ENCODE measurements at regions not wholly inside any gene's neighbourhood (a gene's known extent, or its start where the extent isn't known, plus 50 kb on each side); places are given as distances from the start of the nearest gene placed in this dataset.
"Not testable (repeated sequence)": the region's sequence is repeated elsewhere in the genome, so short reads cannot be mapped to it uniquely, and the experiment has no call there.

GRCh38 chrX:122238801-122239200 is 945.3 kb upstream of the GRIA3 start:
- no peak for DNase-seq

GRCh38 chrX:122241959-122242358 is 942.1 kb upstream of the GRIA3 start:
- DNase-seq: no peak

- no peak for DNase-seq
Observed at GRCh38 chrX:122244080-122244479, 940.0 kb upstream of the GRIA3 start.

- DNase-seq: no peak
Observed at GRCh38 chrX:122245175-122245574, 938.9 kb upstream of the GRIA3 start.

- DNase-seq: no peak
Observed at GRCh38 chrX:122245943-122246342, 938.1 kb upstream of the GRIA3 start.

GRCh38 chrX:122246937-122247336 is 937.1 kb upstream of the GRIA3 start:
- no peak for DNase-seq

- DNase-seq: no peak
Observed at GRCh38 chrX:122248681-122249080, 935.4 kb upstream of the GRIA3 start.

- DNase-seq: no peak
Observed at GRCh38 chrX:122252454-122252853, 931.6 kb upstream of the GRIA3 start.

- no peak for DNase-seq
Observed at GRCh38 chrX:122268353-122268752, 915.7 kb upstream of the GRIA3 start.

- DNase-seq: no peak
Observed at GRCh38 chrX:122269243-122269781, 914.8 kb upstream of the GRIA3 start.

- no peak for DNase-seq
Observed at GRCh38 chrX:122270809-122271494, 913.1 kb upstream of the GRIA3 start.

GRCh38 chrX:122272011-122272410 is 912.1 kb upstream of the GRIA3 start:
- no peak for DNase-seq

GRCh38 chrX:122279746-122280145 is 904.3 kb upstream of the GRIA3 start:
- no peak for DNase-seq

GRCh38 chrX:122299822-122300221 is 884.3 kb upstream of the GRIA3 start:
- DNase-seq: not testable (repeated sequence)

- DNase-seq: no peak
Observed at GRCh38 chrX:122301491-122301890, 882.6 kb upstream of the GRIA3 start.

- DNase-seq: no peak
Observed at GRCh38 chrX:122303761-122304160, 880.3 kb upstream of the GRIA3 start.

- no peak for DNase-seq
Observed at GRCh38 chrX:122344816-122345215, 839.3 kb upstream of the GRIA3 start.

GRCh38 chrX:122363112-122363795 is 820.8 kb upstream of the GRIA3 start:
- no peak for DNase-seq

- not testable (repeated sequence) for DNase-seq
Observed at GRCh38 chrX:122375533-122375932, 808.5 kb upstream of the GRIA3 start.

GRCh38 chrX:122389005-122389404 is 795.1 kb upstream of the GRIA3 start:
- DNase-seq: no peak

GRCh38 chrX:122418758-122419157 is 765.3 kb upstream of the GRIA3 start:
- no peak for DNase-seq

- DNase-seq: no peak
Observed at GRCh38 chrX:122421434-122422121, 762.5 kb upstream of the GRIA3 start.

GRCh38 chrX:122422547-122422946 is 761.5 kb upstream of the GRIA3 start:
- DNase-seq: no peak

GRCh38 chrX:122434942-122435341 is 749.1 kb upstream of the GRIA3 start:
- no peak for DNase-seq

Measured in NCI-H226 (cell line).